ENCODE measurements at regions not wholly inside any gene's neighbourhood (a gene's known extent, or its start where the extent isn't known, plus 50 kb on each side); places are given as distances from the start of the nearest gene placed in this dataset.

- TF ChIP-seq POLR2A (IDR thresholded peaks at IDR 0.05) (no peak), CTCF (IDR thresholded peaks at IDR 0.05) (no peak)
- Histone ChIP-seq H3K9me3 (no peaks in the 10 kb centered on the region), H3K4me1 (peaks cover 0 to 4% (median 0%) of the 10 kb centered on the region in 3 donors), H3K27ac (no peak overlapping the region), H3K36me3 (no peaks in the 10 kb centered on the region), H3K4me3 (no peak overlapping the region), H3K27me3 (no peaks in the 10 kb centered on the region)
- intact Hi-C loops (cut with DNase I): no loop called here
- no peak for DNase-seq
- 61 to 67% methylated on average over 1 of the region's 1 CpG for WGBS, 2 donors
Observed at GRCh38 chr6:109221543-109222195, 126.4 kb downstream of the CEP57L1 start.

Small RNA genes in the stretch of these regions (small RNA-seq; reads per million reads assigned to genes)
- gene AL359711.1 (0 to 0.14 (median 0) reads per million in 4 donors), gene RNY3P11 (0 reads per million in 4 donors)
